ENCODE measurements at regions not wholly inside any gene's neighbourhood (a gene's known extent, or its start where the extent isn't known, plus 50 kb on each side); places are given as distances from the start of the nearest gene placed in this dataset.
A peak's percentile ranks its signal among the peaks of the same experiment; 100 is the strongest.
"Not testable (repeated sequence)": the region's sequence is repeated elsewhere in the genome, so short reads cannot be mapped to it uniquely, and the experiment has no call there.

DNA sequence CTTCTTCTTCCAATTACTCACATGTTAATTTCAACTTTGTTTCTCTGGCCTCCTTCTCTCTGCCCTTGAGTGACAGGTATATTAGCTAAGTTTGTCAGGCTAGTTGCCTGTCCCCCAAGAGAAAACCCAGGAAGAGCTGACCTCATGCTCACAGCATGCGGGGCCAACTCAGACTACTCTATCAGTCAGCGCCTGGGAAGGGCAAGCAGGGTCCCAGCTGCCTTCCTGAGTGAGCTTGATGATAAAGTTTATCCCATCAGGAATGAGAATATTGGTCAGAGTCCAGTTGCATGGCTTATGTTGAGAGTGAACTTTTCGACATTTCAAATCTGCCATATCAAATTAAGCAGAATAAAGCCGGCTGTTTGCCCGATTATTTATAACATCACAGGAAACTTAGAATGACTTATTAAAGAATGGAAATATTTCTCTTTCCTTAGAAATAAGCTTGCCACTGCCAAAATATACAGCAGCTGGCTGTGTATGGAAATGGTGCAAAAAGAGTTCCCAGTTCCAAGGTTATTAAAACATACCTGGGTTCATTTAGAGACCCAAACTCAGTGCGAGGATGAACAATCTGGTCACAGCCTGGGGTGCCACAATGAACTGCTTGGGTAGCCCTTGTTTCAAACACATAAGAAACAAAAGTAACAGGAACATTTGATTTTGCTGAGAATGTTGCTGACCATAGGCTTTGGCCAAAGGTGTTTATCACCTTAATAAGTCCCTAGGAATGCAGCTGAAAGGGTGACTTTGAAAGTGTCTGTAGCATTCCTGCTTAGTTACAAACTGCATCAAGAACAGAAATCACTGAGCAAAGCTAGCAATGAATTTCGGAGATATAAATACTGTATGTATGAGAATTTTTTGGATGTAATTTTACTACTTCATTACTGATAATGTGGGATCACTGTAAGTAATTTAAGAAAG lies 1553.8 kb upstream of the FLRT2 start:
- no peak overlapping the region for H3K4me2 ChIP-seq (ENCODE audit: low read length, poor library complexity, severe bottlenecking)
- H4K8ac ChIP-seq (ENCODE audit: low read length), result no peak overlapping the region
- no peak overlapping the region for H3K14ac ChIP-seq (ENCODE audit: low read length in 2 of 2)
- no peak overlapping the region for H3K4me3 ChIP-seq (ENCODE audit: insufficient read depth in 1 of 2, low read depth in 1 of 2, low read length in 2 of 2)
- H2BK5ac ChIP-seq (ENCODE audit: low read depth, low read length, poor library complexity, severe bottlenecking), result no peak overlapping the region
- WGBS, result 25% methylated on average over 2 of the region's 7 CpGs
- no peaks in the 10 kb centered on the region for H3K79me1 ChIP-seq (replicated peaks; ENCODE audit: low read length, poor library complexity, severe bottlenecking)
- H2BK120ac ChIP-seq (ENCODE audit: low read depth, low read length), result no peak overlapping the region
- no peak overlapping the region for H3K9ac ChIP-seq (ENCODE audit: low read length)
- no peak overlapping the region for H3K23ac ChIP-seq (ENCODE audit: low read length in 2 of 2)
- no peak overlapping the region for H3K18ac ChIP-seq (ENCODE audit: low read depth in 1 of 2, low read length in 2 of 2)
- H3K27me3 ChIP-seq (ENCODE audit: control insufficient read depth in 1 of 2, insufficient read depth in 1 of 2, low read length in 2 of 2), result no peaks in the 10 kb centered on the region
- no peak overlapping the region for H3K4ac ChIP-seq (ENCODE audit: low read depth in 1 of 2, low read length in 2 of 2)
- H3K4me1 ChIP-seq (ENCODE audit: control insufficient read depth, insufficient read depth, low read depth, low read length), result no peaks in the 10 kb centered on the region
- no peak overlapping the region for H3K27ac ChIP-seq (ENCODE audit: low read length, poor library complexity, severe bottlenecking)
- H3K9me3 ChIP-seq (ENCODE audit: control insufficient read depth, low read length), result no peaks in the 10 kb centered on the region
- no peak overlapping the region for H2AFZ ChIP-seq (ENCODE audit: low read depth, low read length)
- peak; percentile 33 for DNase-seq
- H2BK12ac ChIP-seq (ENCODE audit: low read length in 2 of 2), result peak overlapping the region in 1 of 2 experiments; percentile 41
- H3K36me3 ChIP-seq (ENCODE audit: control insufficient read depth in 1 of 2, insufficient read depth in 2 of 2, low read depth in 1 of 2, low read length in 2 of 2), result no peaks in the 10 kb centered on the region
- H2AK5ac ChIP-seq (ENCODE audit: low read length, severe bottlenecking), result no peak overlapping the region
- H2BK15ac ChIP-seq (ENCODE audit: low read depth, poor library complexity, severe bottlenecking), result no peak overlapping the region
- no peak overlapping the region for H4K91ac ChIP-seq (ENCODE audit: low read length)

DNA sequence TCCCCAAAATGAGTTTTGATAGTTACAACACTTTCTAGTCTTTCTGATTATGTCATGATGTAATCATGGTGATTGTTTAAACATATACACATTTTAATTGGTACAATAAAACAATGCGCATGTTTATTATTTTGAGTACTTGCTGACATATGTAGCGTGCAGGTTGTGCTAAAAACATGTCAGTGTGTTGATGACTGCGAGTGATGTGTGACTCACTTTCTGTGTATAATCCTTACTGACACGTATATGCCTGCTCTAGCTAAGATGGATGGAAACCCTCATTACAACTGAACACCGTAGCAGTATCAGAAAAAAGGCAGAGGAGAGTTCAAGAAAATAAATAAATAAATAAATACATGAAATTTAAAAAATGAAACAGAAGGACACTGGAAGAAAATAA lies 1552.4 kb upstream of the FLRT2 start:
- no peak overlapping the region for H3K4ac ChIP-seq (ENCODE audit: low read depth in 1 of 2, low read length in 2 of 2)
- H4K91ac ChIP-seq (ENCODE audit: low read length), result no peak overlapping the region
- H3K14ac ChIP-seq (ENCODE audit: low read length in 2 of 2), result no peak overlapping the region
- H3K4me2 ChIP-seq (ENCODE audit: low read length, poor library complexity, severe bottlenecking), result no peak overlapping the region
- no peak overlapping the region for H2BK120ac ChIP-seq (ENCODE audit: low read depth, low read length)
- no peak for DNase-seq
- no peak overlapping the region for H2BK5ac ChIP-seq (ENCODE audit: low read depth, low read length, poor library complexity, severe bottlenecking)
- H2AK5ac ChIP-seq (ENCODE audit: low read length, severe bottlenecking), result no peak overlapping the region
- H2BK15ac ChIP-seq (ENCODE audit: low read depth, poor library complexity, severe bottlenecking), result no peak overlapping the region
- H3K79me1 ChIP-seq (replicated peaks; ENCODE audit: low read length, poor library complexity, severe bottlenecking), result no peaks in the 10 kb centered on the region
- no peak overlapping the region for H2BK12ac ChIP-seq (ENCODE audit: low read length in 2 of 2)
- WGBS, result 85% methylated on average over 3 of the region's 5 CpGs
- H3K27ac ChIP-seq (ENCODE audit: low read length, poor library complexity, severe bottlenecking), result no peak overlapping the region
- H3K23ac ChIP-seq (ENCODE audit: low read length in 2 of 2), result no peak overlapping the region
- H3K36me3 ChIP-seq (ENCODE audit: control insufficient read depth in 1 of 2, insufficient read depth in 2 of 2, low read depth in 1 of 2, low read length in 2 of 2), result no peaks in the 10 kb centered on the region
- H2AFZ ChIP-seq (ENCODE audit: low read depth, low read length), result no peak overlapping the region
- H3K9me3 ChIP-seq (ENCODE audit: control insufficient read depth, low read length), result no peaks in the 10 kb centered on the region
- no peak overlapping the region for H3K9ac ChIP-seq (ENCODE audit: low read length)
- no peak overlapping the region for H3K18ac ChIP-seq (ENCODE audit: low read depth in 1 of 2, low read length in 2 of 2)
- no peak overlapping the region for H4K8ac ChIP-seq (ENCODE audit: low read length)
- H3K4me1 ChIP-seq (ENCODE audit: control insufficient read depth, insufficient read depth, low read depth, low read length), result no peaks in the 10 kb centered on the region
- H3K27me3 ChIP-seq (ENCODE audit: control insufficient read depth in 1 of 2, insufficient read depth in 1 of 2, low read length in 2 of 2), result no peaks in the 10 kb centered on the region
- no peak overlapping the region for H3K4me3 ChIP-seq (ENCODE audit: insufficient read depth in 1 of 2, low read depth in 1 of 2, low read length in 2 of 2)

DNA sequence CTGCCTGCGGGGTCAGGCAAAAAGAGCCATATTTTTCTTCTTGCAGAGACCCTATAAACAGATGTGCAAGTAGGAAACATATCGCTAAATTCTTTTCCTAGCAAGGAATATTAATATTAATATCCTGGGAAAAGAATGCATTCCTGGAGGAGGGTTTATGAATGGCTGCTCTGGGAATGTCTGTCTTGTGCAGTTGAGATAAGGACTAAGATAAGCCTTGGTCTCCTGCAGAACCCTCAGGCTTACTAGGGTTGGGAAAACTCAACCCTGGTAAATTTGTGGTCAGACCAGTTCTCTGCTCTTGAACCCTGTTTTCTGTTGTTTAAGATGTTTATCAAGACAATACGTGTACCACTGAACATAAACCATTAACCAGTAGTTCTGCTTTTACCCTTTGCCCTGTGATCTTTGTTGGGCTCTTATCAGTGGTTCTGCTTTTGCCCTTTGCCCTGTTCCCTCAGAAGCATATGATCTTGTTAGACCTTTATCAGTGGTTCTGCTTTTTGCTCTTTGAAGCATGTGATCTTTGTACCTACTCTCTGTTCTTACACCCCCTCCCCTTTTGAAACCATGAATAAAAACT lies 1548.2 kb upstream of the FLRT2 start:
- DNase-seq, result not testable (repeated sequence)
- 77% methylated on average over 2 of the region's 3 CpGs for WGBS

DNA sequence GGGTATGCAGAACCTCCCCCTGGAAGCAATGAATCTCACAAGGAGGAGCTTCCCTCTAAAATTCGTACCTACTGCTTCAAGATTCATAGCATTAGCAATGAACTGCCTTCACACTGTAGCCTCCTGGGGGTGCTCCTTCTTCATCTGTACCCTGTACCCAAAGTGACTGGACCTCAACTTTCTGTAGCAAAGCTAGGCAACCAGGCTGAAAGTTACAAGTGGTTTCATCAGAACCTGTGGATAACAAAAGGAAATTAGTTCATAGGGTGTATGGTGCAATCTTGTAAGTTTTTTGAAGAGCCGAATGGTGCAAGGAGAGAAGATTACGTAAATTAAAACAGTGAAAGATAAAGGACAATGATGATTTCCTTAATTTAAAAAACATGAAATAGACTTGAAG lies 1541.7 kb upstream of the FLRT2 start:
- Histone ChIP-seq H3K4me3 (ENCODE audit: insufficient read depth in 1 of 2, low read depth in 1 of 2, low read length in 2 of 2) (no peak overlapping the region), H3K79me1 (replicated peaks; ENCODE audit: low read length, poor library complexity, severe bottlenecking) (no peaks in the 10 kb centered on the region), H3K4ac (ENCODE audit: low read depth in 1 of 2, low read length in 2 of 2) (no peak overlapping the region), H4K91ac (ENCODE audit: low read length) (no peak overlapping the region), H2BK5ac (ENCODE audit: low read depth, low read length, poor library complexity, severe bottlenecking) (no peak overlapping the region), H3K27me3 (ENCODE audit: control insufficient read depth in 1 of 2, insufficient read depth in 1 of 2, low read length in 2 of 2) (no peaks in the 10 kb centered on the region), H2AFZ (ENCODE audit: low read depth, low read length) (no peak overlapping the region), H2AK5ac (ENCODE audit: low read length, severe bottlenecking) (no peak overlapping the region), H3K27ac (ENCODE audit: low read length, poor library complexity, severe bottlenecking) (no peak overlapping the region), H3K36me3 (ENCODE audit: control insufficient read depth in 1 of 2, insufficient read depth in 2 of 2, low read depth in 1 of 2, low read length in 2 of 2) (no peaks in the 10 kb centered on the region), H3K14ac (ENCODE audit: low read length in 2 of 2) (no peak overlapping the region), H3K4me2 (ENCODE audit: low read length, poor library complexity, severe bottlenecking) (no peak overlapping the region), H2BK12ac (ENCODE audit: low read length in 2 of 2) (no peak overlapping the region), H3K18ac (ENCODE audit: low read depth in 1 of 2, low read length in 2 of 2) (no peak overlapping the region), H2BK120ac (ENCODE audit: low read depth, low read length) (no peak overlapping the region), H4K8ac (ENCODE audit: low read length) (no peak overlapping the region), H2BK15ac (ENCODE audit: low read depth, poor library complexity, severe bottlenecking) (no peak overlapping the region), H3K9ac (ENCODE audit: low read length) (no peak overlapping the region), H3K9me3 (ENCODE audit: control insufficient read depth, low read length) (no peaks in the 10 kb centered on the region), H3K23ac (ENCODE audit: low read length in 2 of 2) (no peak overlapping the region), H3K4me1 (ENCODE audit: control insufficient read depth, insufficient read depth, low read depth, low read length) (no peaks in the 10 kb centered on the region)
- peak; percentile 36 for DNase-seq
- 92% methylated on average over 3 of the region's 3 CpGs for WGBS

More for the DNA sequence above, 1548.2 kb upstream of the FLRT2 start:
- not testable (repeated sequence) for H3K14ac ChIP-seq (ENCODE audit: low read length in 2 of 2); H3K79me1 ChIP-seq (replicated peaks; ENCODE audit: low read length, poor library complexity, severe bottlenecking); H2BK5ac ChIP-seq (ENCODE audit: low read depth, low read length, poor library complexity, severe bottlenecking); H3K27me3 ChIP-seq (ENCODE audit: control insufficient read depth in 1 of 2, insufficient read depth in 1 of 2, low read length in 2 of 2); H3K18ac ChIP-seq (ENCODE audit: low read depth in 1 of 2, low read length in 2 of 2); H3K9me3 ChIP-seq (ENCODE audit: control insufficient read depth, low read length); H3K4me2 ChIP-seq (ENCODE audit: low read length, poor library complexity, severe bottlenecking); H2AFZ ChIP-seq (ENCODE audit: low read depth, low read length); H3K36me3 ChIP-seq (ENCODE audit: control insufficient read depth in 1 of 2, insufficient read depth in 2 of 2, low read depth in 1 of 2, low read length in 2 of 2); H3K9ac ChIP-seq (ENCODE audit: low read length); H2BK12ac ChIP-seq (ENCODE audit: low read length in 2 of 2); H3K23ac ChIP-seq (ENCODE audit: low read length in 2 of 2); H2AK5ac ChIP-seq (ENCODE audit: low read length, severe bottlenecking); H3K4ac ChIP-seq (ENCODE audit: low read depth in 1 of 2, low read length in 2 of 2); H3K27ac ChIP-seq (ENCODE audit: low read length, poor library complexity, severe bottlenecking); H4K91ac ChIP-seq (ENCODE audit: low read length); H2BK120ac ChIP-seq (ENCODE audit: low read depth, low read length); H2BK15ac ChIP-seq (ENCODE audit: low read depth, poor library complexity, severe bottlenecking); H3K4me1 ChIP-seq (ENCODE audit: control insufficient read depth, insufficient read depth, low read depth, low read length); H4K8ac ChIP-seq (ENCODE audit: low read length); H3K4me3 ChIP-seq (ENCODE audit: insufficient read depth in 1 of 2, low read depth in 1 of 2, low read length in 2 of 2)
